ENCODE measurements at regions not wholly inside any gene's neighbourhood (a gene's known extent, or its start where the extent isn't known, plus 50 kb on each side); places are given as distances from the start of the nearest gene placed in this dataset.
"Not testable (repeated sequence)": the region's sequence is repeated elsewhere in the genome, so short reads cannot be mapped to it uniquely, and the experiment has no call there.

DNA sequence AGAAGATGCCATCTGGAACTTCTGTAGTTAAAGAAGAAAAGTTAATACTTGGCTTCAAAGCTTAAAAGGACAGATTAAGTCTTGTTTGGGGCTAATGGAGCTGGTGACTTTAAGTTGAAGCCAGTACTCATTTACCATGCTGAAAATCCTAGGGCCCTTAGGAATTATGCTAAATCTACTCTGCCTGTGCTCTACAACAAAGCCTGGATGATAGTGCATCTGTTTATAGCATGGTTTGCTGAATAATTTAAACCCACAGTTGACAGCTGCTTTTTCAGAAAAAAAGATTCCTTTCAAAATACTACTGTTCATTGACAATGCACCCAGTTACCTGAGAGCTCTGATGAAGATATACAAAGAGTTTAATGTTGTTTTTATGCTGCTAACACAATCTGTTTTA is 393.5 kb downstream of the MAT2B start:
- DNase-seq, result no peak
- in situ Hi-C loops (cut with HindIII; ENCODE audit: low pct_ligation_motif_present, low pct_unique_long_range_greater_than_20kb, low sequenced_read_pairs), result no loop called here

DNA sequence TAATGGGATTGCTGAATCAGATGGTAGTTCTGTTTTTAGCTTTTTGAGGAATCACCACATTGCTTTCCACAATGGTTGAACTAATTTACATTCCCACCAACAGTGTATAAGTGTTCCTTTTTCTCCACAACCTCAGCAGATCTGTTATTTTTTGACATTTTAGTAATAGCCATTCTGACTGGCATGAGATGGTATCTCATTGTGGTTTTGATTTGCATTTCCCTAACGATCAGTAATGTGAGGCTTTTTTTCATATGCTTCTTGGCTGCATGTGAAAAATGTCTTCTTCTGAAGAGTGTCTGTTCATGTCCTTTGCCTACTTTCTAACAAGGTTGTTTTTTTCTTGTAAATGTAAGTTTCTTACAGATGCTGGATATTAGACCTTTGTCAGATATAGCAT is 402.4 kb downstream of the MAT2B start:
- in situ Hi-C loops (cut with HindIII; ENCODE audit: low pct_ligation_motif_present, low pct_unique_long_range_greater_than_20kb, low sequenced_read_pairs); DNase-seq: not testable (repeated sequence)

DNA sequence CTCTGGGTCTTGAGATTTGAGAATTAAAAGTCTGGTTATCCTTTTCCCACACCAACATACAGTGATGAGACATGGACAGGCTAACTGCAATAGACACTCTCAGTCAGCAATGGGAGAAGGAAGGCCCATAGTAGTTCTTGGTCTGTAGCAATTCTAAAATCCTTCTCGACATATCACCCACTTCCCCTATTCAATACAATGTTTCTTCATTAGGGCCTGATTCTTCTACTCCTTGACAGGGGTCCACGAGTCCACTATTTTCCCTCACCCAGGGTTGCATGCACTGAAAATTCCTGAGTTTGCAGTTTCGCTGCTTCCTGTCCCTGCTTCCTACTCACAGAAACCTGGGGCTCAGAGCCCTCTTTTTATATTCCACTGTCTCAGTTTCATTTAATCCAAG is 402.8 kb downstream of the MAT2B start:
- in situ Hi-C loops (cut with HindIII; ENCODE audit: low pct_ligation_motif_present, low pct_unique_long_range_greater_than_20kb, low sequenced_read_pairs), result no loop called here
- no peak for DNase-seq

DNA sequence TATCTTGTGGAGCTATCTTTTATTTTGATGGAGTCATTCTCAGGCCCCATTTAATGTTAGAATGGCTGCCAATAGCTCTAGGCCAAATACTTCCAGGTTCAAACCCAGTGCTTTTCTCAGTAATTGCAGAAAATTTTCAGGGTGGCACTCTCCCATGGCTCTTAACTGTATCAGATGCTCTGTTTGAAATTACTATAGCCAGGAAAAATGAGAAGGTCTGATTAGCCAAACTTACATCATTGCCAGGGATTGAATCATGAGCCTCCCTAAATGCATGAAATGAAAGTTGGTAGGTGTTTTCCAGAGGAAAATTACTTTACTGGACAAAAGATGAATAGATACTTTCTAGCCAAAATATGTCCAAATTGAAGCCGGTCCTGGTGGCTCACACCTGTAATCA is 404.8 kb downstream of the MAT2B start:
- DNase-seq, result no peak

DNA sequence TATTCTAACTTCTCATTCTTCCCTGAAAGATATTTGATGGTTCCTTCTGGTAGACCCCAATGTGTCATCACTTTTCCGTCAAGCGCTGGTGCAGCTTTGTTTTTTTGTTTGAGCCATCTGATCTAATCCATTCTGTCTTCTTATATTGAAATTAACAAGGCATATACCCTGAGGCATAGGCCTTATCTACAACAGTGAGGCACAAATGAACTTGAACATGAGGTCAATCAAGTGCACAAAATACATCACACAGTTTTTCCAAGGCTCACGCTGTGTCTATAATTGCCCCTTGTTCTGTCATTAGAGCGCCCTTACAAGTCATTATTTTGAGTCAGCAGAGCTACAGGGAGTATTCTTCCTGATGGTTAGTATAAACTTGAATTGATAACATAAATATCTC is 406.6 kb downstream of the MAT2B start:
- in situ Hi-C loops (cut with HindIII; ENCODE audit: low pct_ligation_motif_present, low pct_unique_long_range_greater_than_20kb, low sequenced_read_pairs), result no loop called here
- DNase-seq, result no peak

More for the DNA sequence above, 404.8 kb downstream of the MAT2B start:
- in situ Hi-C loops (cut with HindIII; ENCODE audit: low pct_ligation_motif_present, low pct_unique_long_range_greater_than_20kb, low sequenced_read_pairs), result no loop called here

DNA sequence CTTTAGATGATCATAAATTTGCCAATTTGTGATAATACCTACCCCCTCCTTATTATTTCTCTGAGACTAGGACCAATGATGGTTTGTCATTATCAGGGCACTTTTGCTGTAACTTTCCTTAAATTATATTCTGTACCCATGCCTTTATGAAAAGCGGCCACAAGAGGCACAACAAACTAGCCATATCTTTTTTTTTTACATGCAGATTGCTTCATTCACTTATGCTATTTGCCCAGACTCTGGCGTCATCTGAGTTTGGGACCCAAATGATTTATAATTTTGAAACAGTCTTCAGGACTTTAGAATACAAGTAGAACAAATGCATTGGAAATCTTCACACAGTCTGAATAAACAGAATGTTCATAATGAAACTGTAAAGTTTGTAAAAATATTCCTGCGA is 408.1 kb downstream of the MAT2B start:
- in situ Hi-C loops (cut with HindIII; ENCODE audit: low pct_ligation_motif_present, low pct_unique_long_range_greater_than_20kb, low sequenced_read_pairs), result no loop called here
- DNase-seq, result no peak

DNA sequence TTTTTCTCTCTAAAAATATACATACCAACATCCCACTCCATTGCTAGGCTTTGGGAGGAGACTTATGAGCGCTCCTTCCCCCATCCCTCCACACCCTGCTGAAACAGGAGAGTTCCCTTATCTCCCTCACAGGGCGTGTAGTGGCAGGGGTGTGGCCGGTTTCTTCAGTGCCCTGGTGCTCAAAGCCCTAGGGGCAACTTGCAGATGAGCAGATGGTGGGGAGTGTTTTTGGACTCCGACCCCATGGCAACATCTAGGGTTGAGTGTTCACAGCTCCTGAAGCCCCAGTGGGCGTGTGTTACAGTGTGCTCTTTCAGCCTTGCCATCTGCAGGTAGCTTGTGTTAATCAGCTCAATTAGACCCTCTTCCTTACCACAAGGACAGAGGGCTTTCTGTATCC is 409.5 kb downstream of the MAT2B start:
- no peak for DNase-seq
- in situ Hi-C loops (cut with HindIII; ENCODE audit: low pct_ligation_motif_present, low pct_unique_long_range_greater_than_20kb, low sequenced_read_pairs), result no loop called here

DNA sequence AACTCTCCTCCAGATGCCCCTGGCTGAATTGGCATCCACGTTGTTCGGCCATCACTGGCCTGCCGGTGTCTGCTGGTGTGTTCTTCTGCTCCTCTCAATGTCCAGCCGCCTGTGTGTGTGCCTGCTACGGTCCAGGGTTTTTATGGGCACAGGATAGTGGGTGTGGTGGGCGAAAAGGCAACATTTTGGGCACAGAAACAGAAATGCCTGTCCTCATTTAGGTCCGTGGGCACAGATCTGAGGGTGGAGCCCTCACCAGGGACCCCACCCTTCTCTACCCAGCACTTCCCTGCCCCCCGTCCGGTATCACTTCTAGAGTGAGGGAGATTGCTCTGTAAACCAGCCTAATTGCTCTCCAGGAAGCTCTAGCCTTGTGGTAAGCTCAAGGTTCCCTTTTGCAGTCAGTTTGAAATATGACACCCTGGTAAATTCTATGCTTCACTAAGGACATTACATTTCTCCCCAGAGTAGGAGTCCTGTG is 410.1 kb downstream of the MAT2B start:
- in situ Hi-C loops (cut with HindIII; ENCODE audit: low pct_ligation_motif_present, low pct_unique_long_range_greater_than_20kb, low sequenced_read_pairs), result no loop called here
- DNase-seq, result no peak

DNA sequence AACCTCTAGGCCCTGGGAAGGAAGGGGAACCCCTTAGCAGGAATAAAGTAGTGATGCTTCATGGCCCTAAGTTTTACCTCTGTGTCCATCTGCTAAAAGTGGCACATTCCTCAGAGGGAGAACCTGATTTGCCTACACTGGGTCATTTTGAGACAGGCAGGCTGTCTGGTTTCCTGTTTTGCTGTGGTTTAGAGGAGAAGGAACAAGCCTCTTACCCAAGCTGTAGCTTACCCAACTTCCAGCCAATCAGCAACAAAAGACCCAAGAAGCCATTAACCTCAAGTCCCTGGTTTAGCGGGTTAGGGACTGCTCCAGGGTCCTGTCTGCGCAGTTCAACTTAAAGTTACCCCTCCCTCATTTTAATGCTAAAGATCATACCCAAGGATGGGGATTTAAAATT is 411.0 kb downstream of the MAT2B start:
- DNase-seq, result no peak
- in situ Hi-C loops (cut with HindIII; ENCODE audit: low pct_ligation_motif_present, low pct_unique_long_range_greater_than_20kb, low sequenced_read_pairs), result no loop called here

DNA sequence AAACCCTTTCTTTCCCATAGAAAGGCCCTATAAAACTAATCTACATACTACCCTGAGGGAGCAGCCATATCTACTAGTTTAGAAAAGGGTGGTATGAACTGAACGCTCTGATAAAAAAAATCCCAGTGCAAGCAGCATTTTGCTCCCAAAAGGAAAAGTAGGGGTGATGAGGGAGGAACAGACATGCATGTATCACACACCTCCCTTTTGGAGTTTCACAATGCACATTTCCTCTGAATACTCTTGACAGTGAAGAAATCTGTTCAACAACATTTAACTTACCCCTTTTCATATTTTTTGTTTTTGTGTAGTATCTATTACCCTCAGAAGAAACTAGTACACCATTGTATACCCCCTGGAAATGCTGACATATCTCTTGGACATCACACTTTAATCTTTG is 411.4 kb downstream of the MAT2B start:
- DNase-seq, result no peak
- in situ Hi-C loops (cut with HindIII; ENCODE audit: low pct_ligation_motif_present, low pct_unique_long_range_greater_than_20kb, low sequenced_read_pairs), result no loop called here

DNA sequence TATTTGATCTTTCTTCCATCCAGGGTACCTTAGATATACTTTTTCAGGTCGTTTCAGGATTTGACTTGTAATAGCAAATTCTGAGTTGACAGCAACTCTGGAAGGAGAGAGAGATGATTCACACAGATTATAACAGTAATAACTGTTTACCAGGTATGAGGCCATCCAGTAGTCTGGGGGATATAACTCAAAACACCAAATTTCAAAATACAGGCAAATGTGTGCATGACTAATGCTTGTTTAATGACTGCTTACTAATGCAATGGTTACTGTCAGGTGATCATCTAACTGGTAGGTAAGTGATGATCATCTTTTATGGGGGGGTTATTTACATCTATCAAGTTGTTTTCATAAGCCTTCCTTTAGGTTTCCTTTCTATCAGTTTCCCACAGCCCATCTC is 412.3 kb downstream of the MAT2B start:
- in situ Hi-C loops (cut with HindIII; ENCODE audit: low pct_ligation_motif_present, low pct_unique_long_range_greater_than_20kb, low sequenced_read_pairs), result no loop called here
- no peak for DNase-seq

DNA sequence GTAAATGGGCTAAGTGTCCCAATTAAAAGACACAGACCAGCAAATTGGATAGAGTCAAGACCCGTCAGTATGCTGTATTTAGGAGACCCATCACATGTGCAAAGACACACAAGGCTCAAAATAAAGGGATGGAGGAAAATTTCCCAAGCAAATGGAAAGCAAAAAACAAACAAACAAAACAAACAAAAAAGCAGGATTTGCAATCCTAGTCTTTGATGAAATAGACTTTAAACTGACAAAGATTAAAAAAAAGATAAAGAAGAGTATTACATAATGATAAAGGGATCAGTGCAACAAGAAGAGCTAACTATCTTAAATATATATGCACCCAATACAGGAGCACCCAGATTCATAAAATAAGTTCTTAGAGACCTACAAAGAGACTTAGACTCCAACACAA is 429.6 kb downstream of the MAT2B start:
- DNase-seq; in situ Hi-C loops (cut with HindIII; ENCODE audit: low pct_ligation_motif_present, low pct_unique_long_range_greater_than_20kb, low sequenced_read_pairs): not testable (repeated sequence)

DNA sequence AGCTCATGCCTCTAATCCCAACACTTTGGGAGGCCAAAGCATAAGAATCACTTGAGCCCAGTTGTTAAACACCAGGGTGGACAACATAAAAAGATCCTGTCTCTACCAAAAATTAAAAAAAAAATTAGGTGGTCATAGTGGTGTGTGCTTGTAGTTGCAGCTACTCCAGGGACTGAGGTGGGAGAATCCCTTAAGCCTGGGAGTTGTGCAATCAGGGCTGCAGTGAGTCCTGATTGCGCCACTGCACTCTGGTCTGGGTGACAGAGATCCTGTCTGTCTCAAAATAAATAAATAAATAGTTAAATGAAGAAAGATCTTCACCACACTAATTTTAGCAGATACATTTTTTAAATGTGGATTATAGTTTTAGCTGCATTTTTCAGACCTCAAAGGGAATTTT is 433.2 kb downstream of the MAT2B start:
- in situ Hi-C loops (cut with HindIII; ENCODE audit: low pct_ligation_motif_present, low pct_unique_long_range_greater_than_20kb, low sequenced_read_pairs), result no loop called here
- DNase-seq, result no peak

DNA sequence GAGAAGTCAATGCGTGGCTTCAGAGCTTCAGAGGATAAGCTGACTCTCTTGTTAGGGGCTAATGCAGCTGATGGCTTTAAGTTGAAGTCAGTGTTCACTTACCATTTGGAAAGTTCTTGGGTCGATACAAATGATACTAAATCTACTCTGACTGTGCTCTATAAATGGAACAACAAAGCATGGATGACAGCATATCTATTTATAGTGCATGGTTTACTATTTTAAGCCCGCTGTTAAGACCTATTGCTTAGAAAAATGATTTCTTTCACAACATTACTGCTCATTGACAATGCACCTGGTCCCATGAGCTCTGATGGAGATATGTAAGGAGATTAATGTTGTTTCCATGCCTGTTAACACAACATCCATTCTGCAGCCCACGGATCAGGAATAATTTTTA is 435.7 kb downstream of the MAT2B start:
- in situ Hi-C loops (cut with HindIII; ENCODE audit: low pct_ligation_motif_present, low pct_unique_long_range_greater_than_20kb, low sequenced_read_pairs), result no loop called here
- DNase-seq, result no peak

DNA sequence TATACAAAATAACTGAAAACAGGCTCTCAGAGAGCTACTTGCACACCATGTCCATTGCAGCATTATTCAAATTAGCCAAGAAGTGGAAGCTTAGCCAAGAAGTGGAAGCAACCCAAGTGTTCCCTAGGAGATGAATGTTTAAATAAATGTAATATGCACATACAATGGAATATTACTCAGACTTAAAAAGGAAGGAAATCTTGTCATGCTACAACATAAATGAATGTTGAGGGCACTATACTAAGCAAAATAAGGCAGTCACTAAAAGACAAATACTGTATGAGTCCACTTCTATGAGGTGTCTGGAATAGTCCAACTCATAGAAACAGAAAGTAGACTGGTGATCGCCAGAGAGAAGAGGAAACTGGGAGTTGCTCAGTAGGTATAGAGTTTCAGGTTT is 438.1 kb downstream of the MAT2B start:
- DNase-seq, result no peak
- in situ Hi-C loops (cut with HindIII; ENCODE audit: low pct_ligation_motif_present, low pct_unique_long_range_greater_than_20kb, low sequenced_read_pairs), result no loop called here

DNA sequence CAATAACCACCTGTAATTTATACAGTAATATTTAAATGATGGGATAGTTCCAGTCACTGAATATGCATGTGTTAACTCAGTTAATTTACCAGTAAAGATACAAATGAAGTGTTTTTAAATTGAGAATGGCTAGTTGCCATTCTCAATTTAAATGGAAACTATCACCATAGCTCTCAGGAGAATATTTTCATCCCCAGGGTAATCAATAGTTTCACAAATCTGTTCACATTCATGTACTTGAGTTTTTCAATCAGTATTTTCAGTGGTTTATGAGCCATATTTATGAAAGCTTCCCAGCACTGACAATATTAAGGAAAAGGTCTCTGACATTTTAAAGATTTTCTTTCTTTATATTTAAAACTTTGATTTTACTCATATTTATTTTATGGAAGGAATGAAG is 439.3 kb downstream of the MAT2B start:
- in situ Hi-C loops (cut with HindIII; ENCODE audit: low pct_ligation_motif_present, low pct_unique_long_range_greater_than_20kb, low sequenced_read_pairs), result no loop called here

DNA sequence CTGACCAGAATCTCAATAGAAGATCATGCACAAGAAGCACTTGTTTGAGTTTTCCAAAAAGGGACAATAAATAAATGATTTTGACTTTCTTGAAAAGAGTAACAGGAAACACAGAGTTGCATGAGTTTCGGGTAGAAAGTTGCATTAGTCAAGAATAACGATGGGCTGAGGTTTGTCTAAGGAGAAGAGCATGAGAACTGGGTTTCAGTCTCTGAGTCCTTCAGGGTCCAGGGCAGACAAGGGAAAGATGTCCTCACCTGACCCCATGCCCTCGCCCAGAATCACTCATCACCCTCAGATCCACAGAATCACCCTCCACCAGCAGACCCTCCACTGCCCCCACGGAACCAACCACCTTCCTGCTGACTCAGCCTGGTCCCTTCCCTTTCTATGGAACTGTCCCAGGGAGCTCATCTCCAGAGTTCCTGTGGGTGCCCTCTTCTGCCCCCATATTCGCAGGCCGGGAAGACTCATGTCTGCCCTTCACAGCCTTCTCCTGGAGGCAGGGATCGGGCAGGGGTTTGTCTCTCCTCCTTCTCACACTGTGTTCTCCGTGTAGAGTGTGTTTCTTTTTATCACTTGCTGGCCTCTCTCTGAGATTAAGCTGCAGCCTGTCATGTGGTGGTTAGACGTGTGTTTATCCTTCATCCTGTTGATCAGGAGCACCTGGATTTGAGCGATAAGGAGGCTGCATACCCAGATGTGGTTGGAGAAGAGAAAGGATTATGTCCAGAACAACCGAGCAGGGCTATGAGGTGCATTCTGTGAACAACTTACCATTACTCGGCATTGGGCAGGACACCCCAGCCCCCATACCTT is 442.6 kb downstream of the MAT2B start:
- in situ Hi-C loops (cut with HindIII; ENCODE audit: low pct_ligation_motif_present, low pct_unique_long_range_greater_than_20kb, low sequenced_read_pairs), result no loop called here
- no peak for DNase-seq

More for the DNA sequence above, 439.3 kb downstream of the MAT2B start:
- no peak for DNase-seq

DNA sequence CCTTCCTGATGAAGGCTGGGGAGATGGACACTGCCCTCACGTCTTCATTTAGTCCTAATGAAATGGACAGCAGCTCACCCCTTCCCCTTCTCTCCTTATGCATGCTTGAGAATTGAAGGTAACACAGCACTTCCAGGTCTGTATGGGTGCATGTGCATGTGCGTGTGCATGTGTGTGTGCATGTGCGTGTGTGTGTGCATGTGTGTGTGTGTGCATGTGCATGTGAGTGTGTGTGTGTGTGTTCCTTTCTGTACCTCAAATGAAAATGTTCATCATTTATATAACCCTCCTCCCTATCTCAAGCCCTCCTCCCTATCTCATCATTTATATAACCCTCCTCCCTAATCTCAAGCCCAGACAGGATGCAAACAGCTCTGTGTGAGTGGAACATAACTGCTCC is 444.8 kb downstream of the MAT2B start:
- in situ Hi-C loops (cut with HindIII; ENCODE audit: low pct_ligation_motif_present, low pct_unique_long_range_greater_than_20kb, low sequenced_read_pairs), result no loop called here
- DNase-seq, result no peak

DNA sequence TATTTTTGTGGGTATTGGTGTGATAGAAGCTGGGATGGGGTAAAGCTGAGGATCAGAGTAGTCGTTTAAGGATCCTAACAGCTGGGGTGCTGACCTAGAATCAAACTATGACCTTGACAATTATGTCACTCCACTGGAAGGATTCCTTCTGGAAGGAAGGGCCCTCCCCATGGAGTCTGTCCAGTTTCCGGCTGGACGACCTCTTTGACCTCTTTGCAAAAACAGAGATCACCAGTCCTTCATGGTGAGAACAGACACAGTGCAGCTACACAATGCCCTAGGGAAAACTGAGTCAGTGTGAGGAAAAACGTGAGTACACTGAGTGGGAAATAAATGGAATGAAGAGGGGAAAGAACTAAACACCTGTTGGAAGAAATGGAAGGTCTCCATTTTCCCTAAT is 445.6 kb downstream of the MAT2B start:
- in situ Hi-C loops (cut with HindIII; ENCODE audit: low pct_ligation_motif_present, low pct_unique_long_range_greater_than_20kb, low sequenced_read_pairs), result no loop called here
- no peak for DNase-seq

DNA sequence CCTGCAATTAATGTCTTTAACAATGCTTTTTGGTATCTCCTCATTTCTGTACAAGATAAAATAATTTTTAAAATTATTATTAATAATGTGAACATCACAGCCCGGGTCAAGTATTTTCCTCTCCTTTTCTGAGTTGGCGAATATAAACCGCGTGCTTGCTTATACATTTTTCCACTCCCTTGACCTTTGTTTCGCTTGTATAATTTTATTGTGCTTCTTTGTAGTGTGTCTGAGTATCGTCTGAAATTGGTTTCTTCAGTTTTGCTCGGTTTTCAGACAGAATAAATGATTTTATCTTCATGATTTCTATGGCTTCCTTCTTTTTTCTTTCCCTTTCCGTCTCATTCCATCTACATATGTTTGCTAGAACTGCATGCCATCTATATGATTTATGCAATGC is 448.5 kb downstream of the MAT2B start:
- in situ Hi-C loops (cut with HindIII; ENCODE audit: low pct_ligation_motif_present, low pct_unique_long_range_greater_than_20kb, low sequenced_read_pairs), result no loop called here
- DNase-seq, result no peak
